ENCODE measurements at regions not wholly inside any gene's neighbourhood (a gene's known extent, or its start where the extent isn't known, plus 50 kb on each side); places are given as distances from the start of the nearest gene placed in this dataset.

DNA sequence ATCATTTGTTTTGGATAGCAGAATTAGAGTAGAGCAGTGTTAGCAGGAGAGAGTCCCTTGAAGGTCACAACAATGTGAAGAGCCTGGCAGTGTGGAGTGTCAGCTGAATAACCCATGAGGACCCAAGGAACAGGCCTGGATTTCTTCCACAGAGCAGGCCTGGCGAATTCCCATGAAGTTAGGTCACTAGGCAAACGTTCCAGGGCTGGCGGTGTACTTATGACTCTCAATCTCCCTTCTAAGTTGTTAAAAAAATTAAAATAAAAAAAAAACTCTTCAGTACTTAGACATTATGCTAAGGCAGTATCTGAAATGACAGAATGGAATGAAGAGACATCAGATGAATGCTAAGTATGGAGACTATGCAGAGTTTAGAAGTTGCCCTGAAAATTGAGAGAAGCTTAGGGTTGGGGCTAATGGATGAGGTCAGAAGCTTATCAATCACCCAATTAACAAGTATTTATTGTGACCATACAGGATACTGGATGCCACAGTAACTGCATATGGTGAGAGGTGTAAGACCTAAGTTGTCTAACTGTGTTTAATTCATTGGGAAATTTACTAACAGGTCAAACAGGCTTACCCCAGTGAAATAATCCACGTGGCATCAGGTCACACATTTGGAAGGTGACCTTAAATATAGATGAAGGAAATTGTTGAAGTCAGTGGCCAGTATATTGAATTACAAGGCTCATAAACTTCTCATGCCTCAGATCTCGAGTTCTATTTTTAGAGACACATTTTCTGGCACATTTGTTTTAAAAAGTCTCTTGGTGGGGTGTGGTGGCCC lies 126.2 kb upstream of the NRP1 start:
- TF ChIP-seq CTCF (IDR thresholded peaks at IDR 0.05): no peak
- TF ChIP-seq ZFX (IDR thresholded peaks at IDR 0.05; ENCODE audit: borderline replicate concordance): no peak
